H9 (cell line): ENCODE measurements at regions not wholly inside any gene's neighbourhood (a gene's known extent, or its start where the extent isn't known, plus 50 kb on each side); places are given as distances from the start of the nearest gene placed in this dataset.

Experiments used
- DNase-seq: peaks from one replicate; pipeline ENCODE4 v3.0.0-alpha.2; 2017
- H2AFZ ChIP-seq: one replicate; pipeline ENCODE4 v1.6.1; 2013; ENCODE audit warnings: mild to moderate bottlenecking, low read length, control low read depth, moderate library complexity
- H2AK5ac ChIP-seq: 2 replicates; pipeline ENCODE4 v1.6.1; 2013; ENCODE audit warnings: low read length, control low read depth, mixed read lengths; ENCODE audit not compliant: insufficient read length
- H2BK120ac ChIP-seq: one replicate; pipeline ENCODE4 v1.6.1; 2013; ENCODE audit warnings: low read depth, mild to moderate bottlenecking, low read length, control low read depth, inconsistent platforms; ENCODE audit not compliant: poor library complexity, severe bottlenecking
- H2BK12ac ChIP-seq: 2 replicates; pipeline ENCODE4 v1.6.1; 2013; ENCODE audit warnings: low read length, control low read depth, mixed read lengths, low read depth; ENCODE audit not compliant: insufficient read length
- H2BK15ac ChIP-seq: 2 replicates; pipeline ENCODE4 v1.6.1; 2013; ENCODE audit warnings: low read depth, low read length, control low read depth
- H2BK20ac ChIP-seq: one replicate; pipeline ENCODE4 v1.6.1; 2013; ENCODE audit warnings: low read depth, mild to moderate bottlenecking, low read length, control low read depth, inconsistent platforms; ENCODE audit not compliant: poor library complexity, severe bottlenecking
- H2BK5ac ChIP-seq: 2 replicates; pipeline ENCODE4 v1.6.1; 2013; ENCODE audit warnings: low read length, control low read depth, mixed read lengths; ENCODE audit not compliant: insufficient read length
- H3K14ac ChIP-seq: 2 replicates; pipeline ENCODE4 v1.6.1; 2013; ENCODE audit warnings: low read length, control low read depth; ENCODE audit not compliant: insufficient read depth
- H3K18ac ChIP-seq: 2 replicates; pipeline ENCODE4 v1.6.1; 2013; ENCODE audit warnings: low read depth, mild to moderate bottlenecking, mixed read lengths, low read length, control low read depth; ENCODE audit not compliant: insufficient read length
- H3K23ac ChIP-seq: 2 replicates; pipeline ENCODE4 v1.6.1; 2013; ENCODE audit warnings: low read length, control low read depth, mixed read lengths, low read depth; ENCODE audit not compliant: insufficient read length
- H3K23me2 ChIP-seq: 2 replicates; pipeline ENCODE4 v1.6.1; 2013; ENCODE audit warnings: low read depth, mild to moderate bottlenecking, mixed read lengths, low read length, control low read depth; ENCODE audit not compliant: insufficient read length, poor library complexity, severe bottlenecking
- H3K27ac ChIP-seq: 2 replicates; pipeline ENCODE4 v1.5.1; 2013; ENCODE audit warnings: low read length, control low read depth, mixed read lengths, low read depth; ENCODE audit not compliant: insufficient read length
- H3K27me3 ChIP-seq: 2 replicates; pipeline ENCODE4 v1.6.1; 2013; ENCODE audit warnings: low read length, control low read depth, inconsistent platforms; ENCODE audit not compliant: insufficient read depth
- H3K4ac ChIP-seq: 2 replicates; pipeline ENCODE4 v1.6.1; 2013; ENCODE audit warnings: low read depth, mild to moderate bottlenecking, control low read depth, inconsistent platforms, low read length, moderate library complexity
- H3K4me1 ChIP-seq: 2 replicates; pipeline ENCODE4 v1.6.1; 2013; ENCODE audit warnings: low read length, control low read depth, inconsistent platforms; ENCODE audit not compliant: insufficient read depth
- H3K4me2 ChIP-seq: 2 replicates; pipeline ENCODE4 v1.6.1; 2013; ENCODE audit warnings: low read length, control low read depth, mixed read lengths; ENCODE audit not compliant: insufficient read length, insufficient read depth
- H3K56ac ChIP-seq: 2 replicates; pipeline ENCODE4 v1.6.1; 2013; ENCODE audit warnings: low read depth, mild to moderate bottlenecking, mixed read lengths, low read length, control low read depth; ENCODE audit not compliant: insufficient read length
- H3K79me1 ChIP-seq: 2 replicates; pipeline ENCODE4 v1.6.1; 2013; ENCODE audit warnings: low read depth, mild to moderate bottlenecking, moderate library complexity, low read length, control low read depth, inconsistent platforms; ENCODE audit not compliant: insufficient read depth, poor library complexity, severe bottlenecking
- H3K79me2 ChIP-seq: 2 replicates; pipeline ENCODE4 v1.6.1; 2013; ENCODE audit warnings: low read length, control low read depth, inconsistent platforms; ENCODE audit not compliant: insufficient read depth
- H3K9ac ChIP-seq: 2 replicates; pipeline ENCODE4 v1.6.1; 2013; ENCODE audit warnings: low read length, control low read depth, mixed read lengths; ENCODE audit not compliant: insufficient read length; ENCODE audit errors: extremely low read depth
- H3K9me3 ChIP-seq: one replicate; pipeline ENCODE4 v1.6.1; 2013; ENCODE audit warnings: low read depth, low read length, inconsistent platforms; ENCODE audit not compliant: control insufficient read depth
- H3T11ph ChIP-seq: one replicate; pipeline ENCODE4 v1.6.1; 2013; ENCODE audit warnings: mild to moderate bottlenecking, low read length, control low read depth, inconsistent platforms
- H4K20me1 ChIP-seq: one replicate; pipeline ENCODE4 v1.6.1; 2013; ENCODE audit not compliant: control insufficient read depth, insufficient read length, insufficient read depth
- H4K5ac ChIP-seq: 2 replicates; pipeline ENCODE4 v1.6.1; 2013; ENCODE audit warnings: low read depth, mild to moderate bottlenecking, mixed read lengths, low read length, control low read depth; ENCODE audit not compliant: insufficient read length
- H4K8ac ChIP-seq: replicated peaks from 2 replicates; pipeline ENCODE4 v1.6.1; 2013; ENCODE audit warnings: low read length, control low read depth, mixed read lengths, low read depth; ENCODE audit not compliant: insufficient read length
- H4K91ac ChIP-seq: 2 replicates; pipeline ENCODE4 v1.6.1; 2013; ENCODE audit warnings: low read depth, mild to moderate bottlenecking, moderate library complexity, mixed read lengths, low read length, control low read depth; ENCODE audit not compliant: insufficient read length
- H3K27ac Mint-ChIP-seq, 3 experiments: 2 replicates in 2 of 3; 3 replicates in 1 of 3; pipeline ENCODE4 v1.8.0; 2020 to 2021; ENCODE audit warnings: mixed read lengths in 3 of 3, mild to moderate bottlenecking in 1 of 3, moderate library complexity in 1 of 3
- H3K27me3 Mint-ChIP-seq: 2 replicates; pipeline ENCODE4 v1.8.0; 2021; ENCODE audit warnings: low read depth, mild to moderate bottlenecking, moderate library complexity, mixed read lengths
- H3K36me3 Mint-ChIP-seq, 3 experiments: 2 replicates in 2 of 3; 3 replicates in 1 of 3; pipeline ENCODE4 v1.8.0; 2020 to 2021; ENCODE audit warnings: low read depth in 3 of 3, mixed read lengths in 3 of 3; ENCODE audit not compliant: insufficient read depth in 1 of 3
- H3K4me1 Mint-ChIP-seq, 2 experiments: 2 replicates each; pipeline ENCODE4 v1.8.0; 2020; ENCODE audit warnings: mixed read lengths in 2 of 2
- H3K4me3 Mint-ChIP-seq, 2 experiments: 2 replicates in 1 of 2; 3 replicates in 1 of 2; pipeline ENCODE4 v1.8.0; 2020 to 2021; ENCODE audit warnings: mild to moderate bottlenecking in 2 of 2, mixed read lengths in 2 of 2, moderate library complexity in 1 of 2
- H3K9me3 Mint-ChIP-seq, 2 experiments: 2 replicates in 1 of 2; 3 replicates in 1 of 2; pipeline ENCODE4 v1.8.0; 2020; ENCODE audit warnings: mild to moderate bottlenecking in 2 of 2, mixed read lengths in 2 of 2, moderate library complexity in 1 of 2
- CTCF ChIP-seq: fragments of 200-600 bp; sonication (generic); conservative IDR thresholded peaks from 3 replicates; pipeline ENCODE4 v1.8.0; 2021; ENCODE audit warnings: antibody characterized with exemption, mild to moderate bottlenecking
- WGBS: extraction: QIAGEN DNeasy Blood & Tissue Kit; methylation state at CpG from one replicate; pipeline ENCODE4 v1.1.7; 2013; ENCODE audit warnings: missing lambda C conversion rate, low lambda C conversion rate, mixed read lengths; ENCODE audit not compliant: insufficient read length; ENCODE audit errors: extremely low coverage; 5-methylcytosine and 5-hydroxymethylcytosine counted together

GRCh38 chr2:189273734-189274133 is 94.2 kb upstream of the COL5A2 start:
- WGBS = no CpG with 5 or more reads among the region's 2 CpGs
- no peak overlapping the region for H3K56ac ChIP-seq
- H3K4me1 Mint-ChIP-seq = no peaks in the 10 kb centered on the region

More at GRCh38 chr2:189273734-189274133, 94.2 kb upstream of the COL5A2 start:
- Histone ChIP-seq H3K27me3 (no peaks in the 10 kb centered on the region), H4K20me1 (no peaks in the 10 kb centered on the region), H2BK20ac (no peak overlapping the region), H4K5ac (no peak overlapping the region), H3K4me1 (no peaks in the 10 kb centered on the region), H3K27ac (no peak overlapping the region), H3K23ac (no peak overlapping the region), H2BK120ac (no peak overlapping the region), H2AFZ (no peak overlapping the region), H2BK15ac (no peak overlapping the region), H2BK5ac (no peak overlapping the region), H3K14ac (no peak overlapping the region), H3K18ac (no peak overlapping the region), H2BK12ac (no peak overlapping the region), H3T11ph (no peak overlapping the region), H4K8ac (no peak overlapping the region), H3K79me2 (no peaks in the 10 kb centered on the region), H3K9me3 (no peaks in the 10 kb centered on the region), H4K91ac (no peak overlapping the region), H3K9ac (no peak overlapping the region), H3K4ac (no peak overlapping the region), H3K4me2 (no peak overlapping the region), H2AK5ac (no peak overlapping the region), H3K23me2 (no peaks in the 10 kb centered on the region), H3K79me1 (no peaks in the 10 kb centered on the region)
- H3K27ac Mint-ChIP-seq = no peak overlapping the region
- no peak for TF ChIP-seq CTCF
- no peaks in the 10 kb centered on the region for H3K27me3 Mint-ChIP-seq
- no peak for DNase-seq
- no peak overlapping the region for H3K4me3 Mint-ChIP-seq
- no peaks in the 10 kb centered on the region for H3K36me3 Mint-ChIP-seq
- H3K9me3 Mint-ChIP-seq = no peaks in the 10 kb centered on the region
